ENCODE measurements at regions not wholly inside any gene's neighbourhood (a gene's known extent, or its start where the extent isn't known, plus 50 kb on each side); places are given as distances from the start of the nearest gene placed in this dataset.

- Histone ChIP-seq H3K4me2 (ENCODE audit: control insufficient read depth, insufficient read depth) (no peak overlapping the region), H2AFZ (ENCODE audit: control insufficient read depth, low read depth, low read length) (no peak overlapping the region), H3K9me3 (replicated peaks; ENCODE audit: control insufficient read depth, insufficient read depth, low read length) (no peaks in the 10 kb centered on the region), H3K36me3 (ENCODE audit: control insufficient read depth in 2 of 2, insufficient read depth in 2 of 2, low read length in 1 of 2) (no peaks in the 10 kb centered on the region), H3K4me1 (ENCODE audit: control insufficient read depth, insufficient read depth, low read length) (no peaks in the 10 kb centered on the region), H3K9ac (ENCODE audit: control insufficient read depth, insufficient read depth, low read length) (no peak overlapping the region), H3K79me2 (ENCODE audit: control insufficient read depth, insufficient read depth, low read length) (no peaks in the 10 kb centered on the region), H3K27me3 (replicated peaks in 1 of 2; ENCODE audit: control insufficient read depth in 2 of 2, insufficient read depth in 2 of 2, low read length in 1 of 2) (no peaks in the 10 kb centered on the region), H3K4me3 (no peak overlapping the region), H4K20me1 (ENCODE audit: control insufficient read depth, insufficient read depth) (no peaks in the 10 kb centered on the region), H3K27ac (ENCODE audit: control insufficient read depth, insufficient read depth) (no peak overlapping the region)
- BruUV-seq (replicated peaks) = no TSS peak
- DNase-seq (ENCODE audit: low read depth, low spot score) (no peak), ATAC-seq (no peak), FAIRE-seq (no peak)
- in situ Hi-C loops (cut with MboI) = no loop called here
- intact Hi-C loops (cut with micrococcal nuclease; ENCODE audit: unreplicated experiment) = no loop called here
- POLR2A ChIA-PET = interaction anchor here (0.5 kb wide), 1 partner anchor 142 kb away, joined by 6 read pairs; no protein-coding TSS in a partner anchor
- RAD21 ChIA-PET (ENCODE audit: unreplicated experiment) = no interaction called here
- CTCF ChIA-PET = interaction anchor here (1.2 kb wide), 1 partner anchor 16 kb away, joined by 3 read pairs; no protein-coding TSS in a partner anchor
- SMC1A ChIA-PET (ENCODE audit: uncharacterized antibody, unreplicated experiment) = interaction anchor here (2.1 kb wide), 1 partner anchor 11 kb away, joined by 4 read pairs; no protein-coding TSS in a partner anchor
- TF ChIP-seq BCL3 (IDR thresholded peaks at IDR 0.05; ENCODE audit: borderline replicate concordance, insufficient read depth, low read depth, low read length, poor library complexity, severe bottlenecking) (no peak), CBX5 (IDR thresholded peaks at IDR 0.05; ENCODE audit: low read depth) (no peak), MEF2B (IDR thresholded peaks at IDR 0.05; ENCODE audit: partially characterized antibody, poor library complexity, severe bottlenecking) (no peak), SMC3 (IDR thresholded peaks at IDR 0.05; ENCODE audit: borderline replicate concordance, low read length) (no peak), PML (IDR thresholded peaks at IDR 0.05; ENCODE audit: low read length) (no peak), RELB (IDR thresholded peaks at IDR 0.05; ENCODE audit: low read depth) (no peak), SKIL (IDR thresholded peaks at IDR 0.05; ENCODE audit: low read depth, poor library complexity, severe bottlenecking) (no peak), ZBTB40 (IDR thresholded peaks at IDR 0.05; ENCODE audit: borderline replicate concordance) (no peak), FOXM1 (IDR thresholded peaks at IDR 0.05; ENCODE audit: low read depth, low read length) (no peak), ZNF592 (IDR thresholded peaks at IDR 0.05) (no peak)
Observed at GRCh38 chr18:28666216-28666615, 489.3 kb upstream of the CDH2 start.
